ENCODE measurements at regions not wholly inside any gene's neighbourhood (a gene's known extent, or its start where the extent isn't known, plus 50 kb on each side); places are given as distances from the start of the nearest gene placed in this dataset.

- Histone ChIP-seq H3K27ac (ENCODE audit: low read depth in 1 of 2, low read length in 1 of 2) (no peak overlapping the region), H3K4me3 (no peak overlapping the region), H3K36me3 (ENCODE audit: control insufficient read depth in 4 of 4, insufficient read depth in 4 of 4, low read length in 4 of 4) (no peaks in the 10 kb centered on the region), H3K9ac (ENCODE audit: insufficient read depth in 1 of 2, low read length in 2 of 2) (no peak overlapping the region), H3K27me3 (ENCODE audit: control insufficient read depth in 3 of 3, insufficient read depth in 3 of 3, low read length in 2 of 3) (no peaks in the 10 kb centered on the region), H3K9me3 (ENCODE audit: control insufficient read depth in 4 of 4, insufficient read depth in 3 of 4, low read length in 3 of 4) (no peaks in the 10 kb centered on the region), H3K4me1 (ENCODE audit: control insufficient read depth in 5 of 5, insufficient read depth in 5 of 5, low read length in 5 of 5) (peaks cover 0 to 20% (median 3%) of the 10 kb centered on the region in 5 donors)
- DNase-seq (peak in 1 of 3 donors; percentile 69), ATAC-seq (ENCODE audit: insufficient read depth, low FRiP score) (no peak)
- WGBS, 2 donors: 55 to 64% methylated on average over 1 of the region's 1 CpG
- no peak for TF ChIP-seq CTCF (IDR thresholded peaks at IDR 0.05; ENCODE audit: control extremely low read depth, extremely low read depth)
Measured at GRCh38 chr7:54878339-54878738, 119.3 kb upstream of the SEC61G start.

DNA sequence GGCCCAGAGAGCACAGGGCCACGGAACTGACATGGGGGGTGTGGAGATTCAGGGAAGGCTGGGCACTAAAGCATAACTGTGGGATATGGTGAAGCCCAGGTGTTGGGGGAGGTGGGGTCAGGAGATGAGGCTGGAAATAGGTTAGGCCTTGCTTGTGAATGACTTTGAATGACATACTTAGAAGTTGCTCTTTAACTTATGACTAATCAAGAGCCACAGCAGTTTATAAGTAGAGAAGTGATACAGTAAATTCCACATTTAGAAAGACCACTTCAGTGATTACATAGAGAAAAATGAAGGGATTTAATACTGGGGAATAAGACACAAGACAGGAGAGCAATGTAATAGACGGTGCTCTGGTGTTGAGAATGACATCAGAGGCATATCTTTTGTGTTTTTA is 120.8 kb upstream of the SEC61G start:
- peaks cover 0 to 20% (median 3%) of the 10 kb centered on the region in 5 donors for H3K4me1 ChIP-seq (ENCODE audit: control insufficient read depth in 5 of 5, insufficient read depth in 5 of 5, low read length in 5 of 5)
- H3K9ac ChIP-seq (ENCODE audit: insufficient read depth in 1 of 2, low read length in 2 of 2): no peak overlapping the region
- no peaks in the 10 kb centered on the region for H3K36me3 ChIP-seq (ENCODE audit: control insufficient read depth in 4 of 4, insufficient read depth in 4 of 4, low read length in 4 of 4)
- ATAC-seq (ENCODE audit: insufficient read depth, low FRiP score) (no peak), DNase-seq (no peak)
- no peak for TF ChIP-seq CTCF (IDR thresholded peaks at IDR 0.05; ENCODE audit: control extremely low read depth, extremely low read depth)
- H3K9me3 ChIP-seq (ENCODE audit: control insufficient read depth in 4 of 4, insufficient read depth in 3 of 4, low read length in 3 of 4): no peaks in the 10 kb centered on the region
- H3K27ac ChIP-seq (ENCODE audit: low read depth in 1 of 2, low read length in 1 of 2): no peak overlapping the region
- no peak overlapping the region for H3K4me3 ChIP-seq
- WGBS, 2 donors: 76 to 87% methylated on average over 2 of the region's 2 CpGs
- no peaks in the 10 kb centered on the region for H3K27me3 ChIP-seq (ENCODE audit: control insufficient read depth in 3 of 3, insufficient read depth in 3 of 3, low read length in 2 of 3)

GRCh38 chr7:54880326-54880989 is 121.4 kb upstream of the SEC61G start:
- H3K9ac ChIP-seq (ENCODE audit: insufficient read depth in 1 of 2, low read length in 2 of 2): no peak overlapping the region
- DNase-seq: no peak
- 72 to 80% methylated on average over 11 of the region's 11 CpGs for WGBS, 2 donors
- H3K36me3 ChIP-seq (ENCODE audit: control insufficient read depth in 4 of 4, insufficient read depth in 4 of 4, low read length in 4 of 4): no peaks in the 10 kb centered on the region
- H3K9me3 ChIP-seq (ENCODE audit: control insufficient read depth in 4 of 4, insufficient read depth in 3 of 4, low read length in 3 of 4): no peaks in the 10 kb centered on the region
- no peak overlapping the region for H3K4me3 ChIP-seq
- H3K27me3 ChIP-seq (ENCODE audit: control insufficient read depth in 3 of 3, insufficient read depth in 3 of 3, low read length in 2 of 3): no peaks in the 10 kb centered on the region
- H3K27ac ChIP-seq (ENCODE audit: low read depth in 1 of 2, low read length in 1 of 2): no peak overlapping the region
- TF ChIP-seq CTCF (IDR thresholded peaks at IDR 0.05; ENCODE audit: control extremely low read depth, extremely low read depth): no peak
- peaks cover 0 to 20% (median 3%) of the 10 kb centered on the region in 5 donors for H3K4me1 ChIP-seq (ENCODE audit: control insufficient read depth in 5 of 5, insufficient read depth in 5 of 5, low read length in 5 of 5)
- no peak for ATAC-seq (ENCODE audit: insufficient read depth, low FRiP score)

All from lung (tissue), 11 donors.